ENCODE measurements at regions not wholly inside any gene's neighbourhood (a gene's known extent, or its start where the extent isn't known, plus 50 kb on each side); places are given as distances from the start of the nearest gene placed in this dataset.

- no peak for TF ChIP-seq AFF4 (CRISPR knock-in tag; IDR thresholded peaks at IDR 0.05; ENCODE audit: borderline replicate concordance)
- no peak for TF ChIP-seq TEAD1 (CRISPR knock-in tag; IDR thresholded peaks at IDR 0.05)
- no peak for TF ChIP-seq ZNF219 (CRISPR knock-in tag; IDR thresholded peaks at IDR 0.05; ENCODE audit: borderline replicate concordance)
Measured at GRCh38 chr10:132479024-132479602, 58.5 kb upstream of the INPP5A start (continued).

GRCh38 chr10:132479603-132480221, 57.9 kb upstream of the INPP5A start:
- no peak for TF ChIP-seq TP53 (CRISPR knock-in tag; IDR thresholded peaks at IDR 0.05)
- TF ChIP-seq ZNF317 (CRISPR knock-in tag; IDR thresholded peaks at IDR 0.05; ENCODE audit: borderline replicate concordance, low read depth), result no peak
- TF ChIP-seq NR2C2 (CRISPR knock-in tag; IDR thresholded peaks at IDR 0.05), result no peak
- no peak for TF ChIP-seq ZSCAN18 (CRISPR knock-in tag; IDR thresholded peaks at IDR 0.05)
- TF ChIP-seq RORB (CRISPR knock-in tag; IDR thresholded peaks at IDR 0.05), result no peak
- TF ChIP-seq, protein P1, sequence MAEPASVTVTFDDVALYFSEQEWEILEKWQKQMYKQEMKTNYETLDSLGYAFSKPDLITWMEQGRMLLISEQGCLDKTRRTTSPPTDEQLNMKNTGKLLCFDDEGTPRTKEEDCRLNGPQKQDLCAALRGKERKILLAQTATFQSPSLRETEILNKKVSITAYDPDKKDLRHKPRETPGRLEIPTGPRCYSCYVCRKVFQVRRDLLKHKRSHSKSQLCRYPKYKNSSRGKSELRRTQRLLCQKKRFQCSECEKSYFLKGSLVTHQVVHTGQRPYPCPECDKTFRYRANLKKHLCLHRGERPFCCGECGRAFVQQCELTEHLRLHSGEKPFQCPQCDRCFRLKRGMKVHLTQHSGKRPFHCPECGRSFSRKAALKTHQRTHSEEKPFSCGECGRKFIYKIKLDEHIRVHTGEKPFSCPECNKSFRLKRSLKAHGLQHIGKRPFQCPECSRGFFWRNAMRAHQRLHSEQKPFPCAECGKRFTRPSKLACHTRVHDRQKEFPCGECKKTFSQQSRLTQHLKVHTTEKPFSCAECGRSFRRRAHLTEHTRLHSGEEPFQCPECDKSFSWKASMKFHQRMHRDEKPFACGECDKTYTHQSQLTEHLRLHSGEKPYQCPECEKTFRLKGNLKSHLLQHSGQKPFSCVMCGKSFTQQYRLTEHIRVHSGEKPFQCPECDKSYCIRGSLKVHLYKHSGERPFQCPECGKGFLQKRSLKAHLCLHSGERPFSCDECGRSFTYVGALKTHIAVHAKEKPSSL (CRISPR knock-in tag; conservative IDR thresholded peaks at IDR 0.05), result no peak
- TF ChIP-seq TEAD4 (CRISPR knock-in tag; IDR thresholded peaks at IDR 0.05), result no peak
- TF ChIP-seq NR1H2 (CRISPR knock-in tag; IDR thresholded peaks at IDR 0.05), result no peak
- no peak for TF ChIP-seq GABPB1 (CRISPR knock-in tag; IDR thresholded peaks at IDR 0.05)
- no peak for TF ChIP-seq GTF2I (CRISPR knock-in tag; conservative IDR thresholded peaks at IDR 0.05)
- TF ChIP-seq NFYB (CRISPR knock-in tag; conservative IDR thresholded peaks at IDR 0.05; ENCODE audit: low read depth), result no peak
- TF ChIP-seq, protein P2, sequence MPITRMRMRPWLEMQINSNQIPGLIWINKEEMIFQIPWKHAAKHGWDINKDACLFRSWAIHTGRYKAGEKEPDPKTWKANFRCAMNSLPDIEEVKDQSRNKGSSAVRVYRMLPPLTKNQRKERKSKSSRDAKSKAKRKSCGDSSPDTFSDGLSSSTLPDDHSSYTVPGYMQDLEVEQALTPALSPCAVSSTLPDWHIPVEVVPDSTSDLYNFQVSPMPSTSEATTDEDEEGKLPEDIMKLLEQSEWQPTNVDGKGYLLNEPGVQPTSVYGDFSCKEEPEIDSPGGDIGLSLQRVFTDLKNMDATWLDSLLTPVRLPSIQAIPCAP (CRISPR knock-in tag; IDR thresholded peaks at IDR 0.05), result no peak
- TF ChIP-seq ELF4 (CRISPR knock-in tag; IDR thresholded peaks at IDR 0.05; ENCODE audit: low read depth), result no peak
- TF ChIP-seq CREM (CRISPR knock-in tag; IDR thresholded peaks at IDR 0.05), result no peak
- no peak for TF ChIP-seq SOX15 (CRISPR knock-in tag; IDR thresholded peaks at IDR 0.05)
- Mint-ChIP-seq H3K9me3 (peaks cover 4% of the 10 kb centered on the region), H3K4me3 (no peak overlapping the region), H3K27me3 (ENCODE audit: low read depth) (no peaks in the 10 kb centered on the region), H3K27ac (no peak overlapping the region), H3K4me1 (peaks cover 5% of the 10 kb centered on the region), H3K36me3 (no peaks in the 10 kb centered on the region; the same call in 1 of the 2 replicates)
- DNase-seq (ENCODE audit: low spot score) (peak; percentile 6), ATAC-seq (no peak)
- ChIA-PET CTCF (interaction anchor here (1.2 to 1.7 kb wide), 4 partner anchors 9 to 21 kb away, joined by 3 to 5 read pairs (median 4); no protein-coding TSS in a partner anchor), POLR2A (no interaction called here)

All from WTC11 (cell line).